ENCODE measurements at regions not wholly inside any gene's neighbourhood (a gene's known extent, or its start where the extent isn't known, plus 50 kb on each side); places are given as distances from the start of the nearest gene placed in this dataset.

GRCh38 chr2:150178591-150178990, 308.9 kb downstream of the RND3 start:
- no peak for TF ChIP-seq CTCF (IDR thresholded peaks at IDR 0.05)
- no peak for TF ChIP-seq POLR2A (IDR thresholded peaks at IDR 0.05)
